Uterus (tissue), 3 donors: ENCODE measurements at regions not wholly inside any gene's neighbourhood (a gene's known extent, or its start where the extent isn't known, plus 50 kb on each side); places are given as distances from the start of the nearest gene placed in this dataset.
"Not testable (repeated sequence)": the region's sequence is repeated elsewhere in the genome, so short reads cannot be mapped to it uniquely, and the experiment has no call there.

Source experiments
- DNase-seq, 2 donors: peaks; one replicate each; pipeline ENCODE4 v3.0.0-alpha.2; 2019 to 2020
- H3K27ac ChIP-seq, 2 donors: fragments of 200-600 bp; sonication (generic); 1 replicate in 1 of 2; 2 replicates in 1 of 2; pipeline ENCODE4 v1.5.1; 2016 to 2018
- H3K27me3 ChIP-seq, 2 donors: fragments of 200-600 bp; sonication (generic); one replicate each; pipeline ENCODE4 v1.5.1; 2018 to 2019; ENCODE audit warnings: control low read depth in 1 of 2
- H3K36me3 ChIP-seq, 2 donors: fragments of 200-600 bp; sonication (generic); one replicate each; pipeline ENCODE4 v1.5.1; 2019; ENCODE audit warnings: control low read depth in 1 of 2
- H3K4me1 ChIP-seq, 2 donors: fragments of 200-600 bp; sonication (generic); one replicate each; pipeline ENCODE4 v1.5.1; 2018 to 2019; ENCODE audit warnings: control low read depth in 1 of 2
- H3K4me3 ChIP-seq, 2 donors: fragments of 200-600 bp; sonication (generic); 1 replicate in 1 of 2; 2 replicates in 1 of 2; pipeline ENCODE4 v1.5.1; 2018 to 2019; ENCODE audit warnings: mild to moderate bottlenecking in 1 of 2
- H3K9me3 ChIP-seq, 2 donors: fragments of 200-600 bp; sonication (generic); one replicate each; pipeline ENCODE4 v1.5.1; 2019; ENCODE audit warnings: control low read depth in 1 of 2
- POLR2A ChIP-seq, 2 donors: fragments of 450-650 bp; IDR thresholded peaks; one replicate each; pipeline ENCODE4 v1.6.1; 2016; ENCODE audit warnings: antibody characterized with exemption in 2 of 2, mild to moderate bottlenecking in 1 of 2, moderate library complexity in 1 of 2
- intact Hi-C: fragments of 100-400 bp; cut with DNase I; formaldehyde crosslinking; loops from one replicate; pipeline ENCODE4 v1.15.1; 2023; ENCODE audit warnings: low total_unique reads
- TF ChIP-seq, protein P1 (sequence below), 4 experiments: fragments of 200-600 bp in 2 of 4; fragments of 450-650 bp in 2 of 4; sonication (generic) in 2 of 4; IDR thresholded peaks; one replicate each; pipeline ENCODE4 v1.5.1; 2016 to 2019; ENCODE audit warnings: antibody characterized with exemption in 4 of 4, mild to moderate bottlenecking in 2 of 4, moderate library complexity in 1 of 4
- donor health status: DM: yes; HTN: yes; CAD: no.

GRCh38 chr10:120181154-120181553 is 275.9 kb upstream of the PLPP4 start:
- no peaks in the 10 kb centered on the region for H3K36me3 ChIP-seq
- no peaks in the 10 kb centered on the region for H3K27me3 ChIP-seq
- no peak for TF ChIP-seq POLR2A (IDR thresholded peaks at IDR 0.05)
- TF ChIP-seq, protein P1, sequence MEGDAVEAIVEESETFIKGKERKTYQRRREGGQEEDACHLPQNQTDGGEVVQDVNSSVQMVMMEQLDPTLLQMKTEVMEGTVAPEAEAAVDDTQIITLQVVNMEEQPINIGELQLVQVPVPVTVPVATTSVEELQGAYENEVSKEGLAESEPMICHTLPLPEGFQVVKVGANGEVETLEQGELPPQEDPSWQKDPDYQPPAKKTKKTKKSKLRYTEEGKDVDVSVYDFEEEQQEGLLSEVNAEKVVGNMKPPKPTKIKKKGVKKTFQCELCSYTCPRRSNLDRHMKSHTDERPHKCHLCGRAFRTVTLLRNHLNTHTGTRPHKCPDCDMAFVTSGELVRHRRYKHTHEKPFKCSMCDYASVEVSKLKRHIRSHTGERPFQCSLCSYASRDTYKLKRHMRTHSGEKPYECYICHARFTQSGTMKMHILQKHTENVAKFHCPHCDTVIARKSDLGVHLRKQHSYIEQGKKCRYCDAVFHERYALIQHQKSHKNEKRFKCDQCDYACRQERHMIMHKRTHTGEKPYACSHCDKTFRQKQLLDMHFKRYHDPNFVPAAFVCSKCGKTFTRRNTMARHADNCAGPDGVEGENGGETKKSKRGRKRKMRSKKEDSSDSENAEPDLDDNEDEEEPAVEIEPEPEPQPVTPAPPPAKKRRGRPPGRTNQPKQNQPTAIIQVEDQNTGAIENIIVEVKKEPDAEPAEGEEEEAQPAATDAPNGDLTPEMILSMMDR (IDR thresholded peaks at IDR 0.05), result no peak
- H3K9me3 ChIP-seq, result no peaks in the 10 kb centered on the region
- no peak overlapping the region for H3K4me3 ChIP-seq
- no peaks in the 10 kb centered on the region for H3K4me1 ChIP-seq
- DNase-seq, result no peak
- intact Hi-C loops, result no loop called here
- no peak overlapping the region for H3K27ac ChIP-seq

DNA sequence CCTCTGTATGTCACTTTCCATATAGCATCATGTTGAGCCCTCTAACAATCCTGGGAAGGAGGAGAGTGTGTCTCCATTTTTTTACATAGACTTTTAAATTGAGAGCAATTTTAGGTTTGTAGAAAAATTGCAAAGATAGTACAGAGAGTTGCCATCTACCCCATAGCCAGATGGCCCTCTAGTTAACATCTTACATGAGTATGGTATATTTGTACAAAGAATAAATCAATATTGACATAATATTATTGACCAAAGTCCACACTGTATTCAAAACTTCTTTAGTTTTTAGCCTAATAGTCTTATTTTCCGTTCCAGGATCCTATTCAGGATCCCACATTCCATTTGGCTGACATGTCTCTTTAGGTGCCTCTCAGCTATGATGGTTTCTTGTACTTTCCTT is 274.6 kb upstream of the PLPP4 start:
- Histone ChIP-seq H3K9me3 (no peaks in the 10 kb centered on the region), H3K4me3 (no peak overlapping the region), H3K27ac (no peak overlapping the region), H3K27me3 (no peaks in the 10 kb centered on the region), H3K36me3 (no peaks in the 10 kb centered on the region), H3K4me1 (no peaks in the 10 kb centered on the region)
- intact Hi-C loops, result no loop called here
- TF ChIP-seq POLR2A (IDR thresholded peaks at IDR 0.05), result no peak
- TF ChIP-seq, protein P1 (IDR thresholded peaks at IDR 0.05), result no peak
- DNase-seq, result no peak

DNA sequence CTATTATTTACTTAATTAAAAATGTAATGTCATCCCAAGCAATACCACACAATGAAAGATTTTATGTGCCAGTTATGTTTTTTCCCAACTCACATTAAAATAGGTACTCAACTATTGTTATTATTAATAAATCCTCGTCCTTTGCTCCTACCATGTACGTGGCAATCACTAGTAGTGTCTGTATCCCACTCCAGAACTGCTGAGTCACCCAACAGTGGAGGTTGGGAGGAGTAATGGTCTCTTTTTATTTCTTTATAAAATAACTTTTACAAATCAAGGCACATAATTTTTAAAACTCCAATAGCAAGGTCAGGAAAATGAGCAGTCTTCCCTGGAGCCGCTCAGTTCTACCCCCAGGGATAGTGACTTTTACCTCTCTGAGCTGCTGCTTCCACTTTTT is 273.5 kb upstream of the PLPP4 start:
- Histone ChIP-seq H3K4me1 (no peaks in the 10 kb centered on the region), H3K36me3 (no peaks in the 10 kb centered on the region), H3K4me3 (no peak overlapping the region), H3K9me3 (no peaks in the 10 kb centered on the region), H3K27ac (no peak overlapping the region), H3K27me3 (no peaks in the 10 kb centered on the region)
- no peak for DNase-seq
- intact Hi-C loops, result no loop called here
- no peak for TF ChIP-seq POLR2A (IDR thresholded peaks at IDR 0.05)

GRCh38 chr10:120184547-120185337 is 272.3 kb upstream of the PLPP4 start:
- TF ChIP-seq, protein P1 (IDR thresholded peaks at IDR 0.05), result no peak
- no peak for TF ChIP-seq POLR2A (IDR thresholded peaks at IDR 0.05)
- no peaks in the 10 kb centered on the region for H3K4me1 ChIP-seq
- intact Hi-C loops, result no loop called here
- H3K36me3 ChIP-seq, result no peaks in the 10 kb centered on the region
- H3K27ac ChIP-seq, result no peak overlapping the region
- no peaks in the 10 kb centered on the region for H3K9me3 ChIP-seq
- DNase-seq, result no peak
- H3K4me3 ChIP-seq, result no peak overlapping the region
- H3K27me3 ChIP-seq, result no peaks in the 10 kb centered on the region

DNA sequence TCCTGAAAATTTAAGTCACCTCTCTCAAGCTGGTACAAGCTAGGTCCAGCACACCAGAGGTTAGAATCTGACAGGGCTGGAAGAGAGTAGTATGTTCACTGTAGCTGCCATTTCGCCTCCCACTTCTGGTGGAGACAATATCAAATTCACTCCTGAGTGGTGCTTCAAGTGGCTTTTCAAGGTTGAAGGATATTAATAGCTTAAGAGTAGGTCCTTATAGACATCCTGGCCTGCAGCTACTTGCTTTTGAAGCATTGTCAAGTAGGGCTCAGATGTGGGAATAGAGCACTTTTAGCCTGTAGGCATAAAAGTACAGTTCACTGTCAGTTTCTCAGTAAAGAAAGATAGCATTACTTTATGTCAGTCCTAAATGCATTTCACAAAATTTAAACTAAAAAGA is 270.5 kb upstream of the PLPP4 start:
- intact Hi-C loops, result no loop called here
- H3K27ac ChIP-seq, result no peak overlapping the region
- no peaks in the 10 kb centered on the region for H3K27me3 ChIP-seq
- TF ChIP-seq, protein P1 (IDR thresholded peaks at IDR 0.05), result no peak
- no peak for TF ChIP-seq POLR2A (IDR thresholded peaks at IDR 0.05)
- H3K9me3 ChIP-seq, result no peaks in the 10 kb centered on the region
- H3K4me3 ChIP-seq, result no peak overlapping the region
- DNase-seq, result no peak
- H3K36me3 ChIP-seq, result no peaks in the 10 kb centered on the region
- no peaks in the 10 kb centered on the region for H3K4me1 ChIP-seq

DNA sequence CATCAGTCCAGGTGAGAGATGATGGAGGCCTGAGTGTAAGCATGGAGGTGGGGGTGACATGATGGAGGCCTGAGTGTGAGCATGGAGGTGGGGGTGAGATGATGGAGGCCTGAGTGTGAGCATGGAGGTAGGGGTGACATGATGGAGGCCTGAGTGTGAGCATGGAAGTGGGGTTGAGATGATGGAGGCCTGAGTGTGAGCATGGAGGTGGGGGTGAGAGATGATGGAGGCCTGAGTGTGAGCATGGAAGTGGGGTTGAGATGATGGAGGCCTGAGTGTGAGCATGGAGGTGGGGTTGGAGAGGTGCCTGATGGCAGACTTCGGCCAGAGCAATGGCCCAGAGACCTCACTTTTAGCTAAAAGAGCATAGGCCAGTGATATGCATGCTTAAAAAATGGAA is 269.9 kb upstream of the PLPP4 start:
- H3K4me3 ChIP-seq, DNase-seq, intact Hi-C loops, H3K27me3 ChIP-seq, H3K36me3 ChIP-seq, H3K9me3 ChIP-seq, H3K27ac ChIP-seq, H3K4me1 ChIP-seq: not testable (repeated sequence)
